ENCODE measurements at regions not wholly inside any gene's neighbourhood (a gene's known extent, or its start where the extent isn't known, plus 50 kb on each side); places are given as distances from the start of the nearest gene placed in this dataset.

DNA sequence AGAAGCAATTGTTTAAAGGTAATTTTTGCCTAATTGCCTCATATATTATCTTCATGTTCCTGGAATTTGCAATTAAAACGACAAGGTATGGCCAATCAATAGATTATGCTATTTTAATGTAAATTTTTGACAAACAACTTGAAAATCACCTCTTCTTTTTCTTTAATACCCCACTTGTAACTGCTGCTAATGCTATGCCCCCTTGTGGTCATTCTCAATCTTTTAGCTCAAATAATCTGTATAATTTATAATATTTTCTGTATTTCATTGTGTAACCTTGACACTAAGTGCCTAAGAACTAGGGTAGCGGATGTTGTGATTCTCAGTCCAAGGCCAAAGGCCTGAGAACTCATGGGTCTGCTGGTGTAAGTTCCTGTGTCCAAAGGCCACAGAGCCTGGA is 831.7 kb upstream of the POU3F4 start (continued):
- TF ChIP-seq RAD21 (IDR thresholded peaks at IDR 0.05 in 1 of 2, conservative IDR thresholded peaks at IDR 0.05 in 1 of 2; ENCODE audit: low read depth in 2 of 2, low read length in 2 of 2) = peak in 1 of 2 experiments; percentile 14; a peak in 1 of 4 replicates

Measured in H1 (cell line).